ENCODE measurements at regions not wholly inside any gene's neighbourhood (a gene's known extent, or its start where the extent isn't known, plus 50 kb on each side); places are given as distances from the start of the nearest gene placed in this dataset.

DNA sequence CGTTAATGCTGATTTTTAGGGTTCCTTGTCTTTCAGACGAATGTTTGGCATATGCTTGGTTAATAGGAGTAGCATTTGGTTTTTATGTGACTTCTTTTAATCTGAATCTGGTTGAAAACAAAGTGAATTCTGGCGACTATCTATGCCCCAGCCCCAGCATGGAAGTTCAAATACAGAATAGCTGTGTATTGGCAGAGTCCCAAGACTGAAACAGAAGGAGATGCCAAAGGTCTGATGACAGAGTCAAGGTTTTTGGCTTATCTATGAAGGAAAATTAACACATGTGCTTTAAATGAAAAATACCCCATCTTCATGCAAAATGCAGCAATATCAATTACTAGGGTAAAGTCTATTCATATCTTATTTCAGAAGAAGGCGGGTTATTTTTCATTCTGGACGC, 734.8 kb upstream of the NXPH2 start:
- no peaks in the 10 kb centered on the region for H3K36me3 ChIP-seq
- no peak overlapping the region for H3K27ac ChIP-seq
- H3K27me3 ChIP-seq = no peaks in the 10 kb centered on the region
- intact Hi-C loops (cut with DNase I) = no loop called here
- H3K4me3 ChIP-seq = no peak overlapping the region
- H3K4me1 ChIP-seq = no peaks in the 10 kb centered on the region
- H3K9me3 ChIP-seq = no peaks in the 10 kb centered on the region
- FAIRE-seq (no peak), DNase-seq (no peak), ATAC-seq (no peak)
- WGBS, 2 donors = 28 to 41% methylated on average over 5 of the region's 5 CpGs
- TF ChIP-seq, protein P1, sequence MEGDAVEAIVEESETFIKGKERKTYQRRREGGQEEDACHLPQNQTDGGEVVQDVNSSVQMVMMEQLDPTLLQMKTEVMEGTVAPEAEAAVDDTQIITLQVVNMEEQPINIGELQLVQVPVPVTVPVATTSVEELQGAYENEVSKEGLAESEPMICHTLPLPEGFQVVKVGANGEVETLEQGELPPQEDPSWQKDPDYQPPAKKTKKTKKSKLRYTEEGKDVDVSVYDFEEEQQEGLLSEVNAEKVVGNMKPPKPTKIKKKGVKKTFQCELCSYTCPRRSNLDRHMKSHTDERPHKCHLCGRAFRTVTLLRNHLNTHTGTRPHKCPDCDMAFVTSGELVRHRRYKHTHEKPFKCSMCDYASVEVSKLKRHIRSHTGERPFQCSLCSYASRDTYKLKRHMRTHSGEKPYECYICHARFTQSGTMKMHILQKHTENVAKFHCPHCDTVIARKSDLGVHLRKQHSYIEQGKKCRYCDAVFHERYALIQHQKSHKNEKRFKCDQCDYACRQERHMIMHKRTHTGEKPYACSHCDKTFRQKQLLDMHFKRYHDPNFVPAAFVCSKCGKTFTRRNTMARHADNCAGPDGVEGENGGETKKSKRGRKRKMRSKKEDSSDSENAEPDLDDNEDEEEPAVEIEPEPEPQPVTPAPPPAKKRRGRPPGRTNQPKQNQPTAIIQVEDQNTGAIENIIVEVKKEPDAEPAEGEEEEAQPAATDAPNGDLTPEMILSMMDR (IDR thresholded peaks at IDR 0.05) = no peak

GRCh38 chr2:139495851-139496250, 715.7 kb upstream of the NXPH2 start:
- H3K27me3 ChIP-seq = no peaks in the 10 kb centered on the region
- WGBS, 2 donors = 67 to 74% methylated on average over 3 of the region's 3 CpGs
- no peak overlapping the region for H3K27ac ChIP-seq
- TF ChIP-seq, protein P1 (IDR thresholded peaks at IDR 0.05) = no peak
- no peaks in the 10 kb centered on the region for H3K9me3 ChIP-seq
- DNase-seq (no peak), ATAC-seq (no peak), FAIRE-seq (no peak)
- H3K4me1 ChIP-seq = no peaks in the 10 kb centered on the region
- no peak overlapping the region for H3K4me3 ChIP-seq
- H3K36me3 ChIP-seq = no peaks in the 10 kb centered on the region
- intact Hi-C loops (cut with DNase I) = no loop called here

DNA sequence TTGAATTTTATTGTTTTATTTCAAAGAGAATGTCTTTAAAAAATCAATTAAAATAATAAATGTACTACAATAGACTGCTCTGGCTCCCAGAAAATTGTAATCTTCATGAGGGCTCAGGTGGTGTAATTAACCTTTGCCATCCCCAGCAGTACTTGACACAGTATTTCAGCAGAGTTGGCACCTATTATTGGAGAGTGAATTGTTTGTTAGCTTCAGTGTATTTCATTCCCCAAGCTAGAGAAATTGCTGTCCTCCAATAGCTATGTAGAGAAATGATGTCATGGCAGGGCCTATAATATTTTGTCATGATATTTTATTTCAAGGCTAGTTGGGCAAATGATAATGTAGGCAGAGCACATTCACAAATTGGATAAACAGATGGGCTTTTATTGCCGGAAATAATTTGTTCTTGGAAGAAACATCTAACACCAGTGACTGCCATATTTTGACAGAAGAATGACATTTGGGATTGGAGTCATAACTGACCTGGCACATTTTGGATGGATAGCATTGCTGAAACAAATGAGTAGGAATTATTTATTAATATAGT, 712.0 kb upstream of the NXPH2 start:
- 78 to 87% methylated on average over 1 of the region's 1 CpG for WGBS, 2 donors
- ATAC-seq (no peak), DNase-seq (no peak), FAIRE-seq (no peak)
- intact Hi-C loops (cut with DNase I) = no loop called here
- no peaks in the 10 kb centered on the region for H3K27me3 ChIP-seq
- no peaks in the 10 kb centered on the region for H3K36me3 ChIP-seq
- TF ChIP-seq, protein P1 (IDR thresholded peaks at IDR 0.05) = no peak
- H3K27ac ChIP-seq = no peak overlapping the region
- H3K4me3 ChIP-seq = no peak overlapping the region
- H3K9me3 ChIP-seq = no peaks in the 10 kb centered on the region
- H3K4me1 ChIP-seq = no peaks in the 10 kb centered on the region

GRCh38 chr2:139480161-139480650, 700.0 kb upstream of the NXPH2 start:
- intact Hi-C loops (cut with DNase I) = no loop called here
- Histone ChIP-seq H3K4me1 (no peaks in the 10 kb centered on the region), H3K27ac (no peak overlapping the region), H3K4me3 (no peak overlapping the region), H3K36me3 (no peaks in the 10 kb centered on the region), H3K27me3 (no peaks in the 10 kb centered on the region), H3K9me3 (no peaks in the 10 kb centered on the region)
- WGBS, 2 donors = 73 to 84% methylated on average over 3 of the region's 3 CpGs
- TF ChIP-seq, protein P1 (IDR thresholded peaks at IDR 0.05) = no peak
- FAIRE-seq (no peak), ATAC-seq (no peak), DNase-seq (no peak)

DNA sequence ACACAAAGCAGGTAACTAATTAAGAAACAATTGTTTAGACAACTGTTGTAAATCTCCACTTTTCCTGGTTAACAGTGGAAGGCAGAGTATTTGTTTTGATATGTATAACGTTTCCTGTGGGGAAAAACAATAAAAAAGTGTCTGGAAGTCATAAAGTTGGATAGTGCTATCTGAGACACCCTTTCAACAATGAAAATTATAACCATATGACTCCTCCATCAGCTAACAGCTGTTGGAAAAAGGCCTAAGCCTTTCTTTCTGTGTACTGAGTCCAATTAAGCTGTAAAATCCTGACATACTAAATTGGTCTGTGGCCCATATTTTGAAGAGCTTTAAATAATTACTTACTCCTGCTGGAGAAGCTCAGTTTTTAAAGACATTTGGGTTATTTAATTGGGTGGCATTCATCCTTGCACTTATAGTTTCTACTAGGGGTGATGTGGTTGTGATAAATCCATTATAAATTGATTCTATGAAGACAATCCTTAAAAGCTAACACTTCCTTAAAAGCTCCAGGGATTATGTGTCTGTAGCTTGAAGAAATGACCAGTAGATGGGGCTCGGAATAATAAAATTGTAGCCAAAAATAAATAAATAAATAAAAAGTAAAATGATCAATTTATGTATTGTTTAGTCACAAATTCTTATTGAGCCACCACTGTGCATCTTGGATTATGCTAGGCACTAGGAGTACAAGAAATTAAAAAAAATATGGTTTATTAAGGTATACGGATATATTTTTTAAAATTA, 698.1 kb upstream of the NXPH2 start:
- WGBS, 2 donors = 51 to 63% methylated on average over 3 of the region's 3 CpGs
- no peak overlapping the region for H3K27ac ChIP-seq
- intact Hi-C loops (cut with DNase I) = no loop called here
- DNase-seq (no peak), ATAC-seq (no peak), FAIRE-seq (no peak)
- no peaks in the 10 kb centered on the region for H3K36me3 ChIP-seq
- TF ChIP-seq, protein P1 (IDR thresholded peaks at IDR 0.05) = no peak
- H3K4me3 ChIP-seq = no peak overlapping the region
- H3K9me3 ChIP-seq = no peaks in the 10 kb centered on the region
- no peaks in the 10 kb centered on the region for H3K4me1 ChIP-seq
- H3K27me3 ChIP-seq = no peaks in the 10 kb centered on the region

All from pancreas (tissue), 10 donors.